HepG2 (cell line): ENCODE measurements at regions not wholly inside any gene's neighbourhood (a gene's known extent, or its start where the extent isn't known, plus 50 kb on each side); places are given as distances from the start of the nearest gene placed in this dataset.

Experiments
- ATF7-NPFF ChIP-seq: sonication (generic); formaldehyde crosslinking; IDR thresholded peaks from 2 replicates; pipeline ENCODE4 v1.8.1; 2023; ENCODE audit warnings: mild to moderate bottlenecking, low read depth, missing genetic modification reagents, moderate library complexity
- CHD4 ChIP-seq: fragments of 200-600 bp; sonication (generic); IDR thresholded peaks from 2 replicates; pipeline ENCODE4 v1.7.0; 2017; ENCODE audit warnings: mild to moderate bottlenecking, low read length, borderline replicate concordance
- GABPA ChIP-seq, 2 experiments: IDR thresholded peaks; 2 replicates each; pipeline ENCODE4 v1.6.1; 2011 to 2016; ENCODE audit warnings: low read depth in 2 of 2, low read length in 1 of 2, missing biosample characterization in 1 of 2, missing genetic modification characterization in 1 of 2
- LCORL ChIP-seq, 2 experiments: fragments of 450-650 bp in 1 of 2; sonication (generic) in 1 of 2; formaldehyde crosslinking in 1 of 2; IDR thresholded peaks; 2 replicates each; pipeline versions ENCODE4 v1.5.0 to v1.6.1; 2017 to 2020; ENCODE audit warnings: antibody characterized with exemption in 1 of 2, missing genetic modification reagents in 1 of 2
- MAFK ChIP-seq, 2 experiments: IDR thresholded peaks in 1 of 2; conservative IDR thresholded peaks in 1 of 2; 2 replicates each; pipeline ENCODE4 v1.6.1; 2011; ENCODE audit warnings: improper control_type of control experiment in 2 of 2, low read length in 2 of 2
- SATB2 ChIP-seq: sonication (generic); formaldehyde crosslinking; IDR thresholded peaks from 2 replicates; pipeline ENCODE4 v1.5.0; 2020; ENCODE audit warnings: missing genetic modification reagents
- ZNF230 ChIP-seq: sonication (generic); formaldehyde crosslinking; IDR thresholded peaks from 2 replicates; pipeline ENCODE4 v1.4.0; 2020; ENCODE audit warnings: mild to moderate bottlenecking, missing genetic modification reagents
- ZNF367 ChIP-seq: sonication (generic); formaldehyde crosslinking; IDR thresholded peaks from 2 replicates; pipeline ENCODE4 v1.4.0; 2020; ENCODE audit warnings: missing genetic modification reagents, borderline replicate concordance
- TF ChIP-seq, protein P1 (sequence below): sonication (generic); formaldehyde crosslinking; IDR thresholded peaks from 2 replicates; pipeline ENCODE4 v1.5.0; 2020; ENCODE audit warnings: mild to moderate bottlenecking, missing genetic modification reagents, moderate library complexity
- TF ChIP-seq, protein P2 (sequence below): sonication (generic); formaldehyde crosslinking; IDR thresholded peaks from 2 replicates; pipeline ENCODE4 v1.8.1; 2023; ENCODE audit warnings: missing genetic modification reagents, inconsistent platforms, borderline replicate concordance
- TF ChIP-seq, protein P3 (sequence below): sonication (generic); formaldehyde crosslinking; IDR thresholded peaks from 2 replicates; pipeline ENCODE4 v1.5.0; 2020; ENCODE audit warnings: missing genetic modification reagents

DNA sequence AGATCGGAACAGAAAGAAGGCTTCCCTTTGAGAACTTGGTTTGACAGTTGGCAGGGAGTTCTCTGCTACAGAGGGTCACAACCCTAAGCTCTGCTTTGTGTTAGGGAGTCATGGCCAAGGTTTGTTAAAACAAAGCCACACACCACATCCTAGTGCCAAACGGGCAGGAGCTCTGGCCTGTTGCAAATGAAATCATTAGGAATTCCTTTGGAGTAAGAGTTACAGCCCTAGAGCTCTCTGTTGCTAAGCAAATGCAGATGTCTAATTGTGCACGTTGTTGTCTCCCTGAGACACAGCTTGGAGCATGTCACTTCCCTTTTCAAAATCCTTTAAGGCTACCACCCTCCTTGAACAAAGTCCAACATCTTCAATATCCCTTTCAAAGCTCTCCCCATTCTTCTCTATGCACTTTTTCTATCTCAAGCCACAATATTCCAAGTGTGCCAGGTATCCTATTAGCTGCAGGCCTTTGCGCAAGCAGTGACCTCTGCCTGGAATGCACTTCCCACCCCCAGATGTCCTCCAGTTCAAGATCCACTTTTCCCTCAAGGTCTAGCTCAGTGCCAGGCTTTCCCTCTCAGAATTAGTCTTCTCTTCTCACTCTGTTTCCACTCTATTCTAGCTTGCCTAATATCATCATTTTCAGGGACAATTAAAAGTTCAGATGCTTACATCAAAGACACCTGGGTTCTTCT lies 253.7 kb upstream of the POU2AF2 start:
- TF ChIP-seq, protein P1, sequence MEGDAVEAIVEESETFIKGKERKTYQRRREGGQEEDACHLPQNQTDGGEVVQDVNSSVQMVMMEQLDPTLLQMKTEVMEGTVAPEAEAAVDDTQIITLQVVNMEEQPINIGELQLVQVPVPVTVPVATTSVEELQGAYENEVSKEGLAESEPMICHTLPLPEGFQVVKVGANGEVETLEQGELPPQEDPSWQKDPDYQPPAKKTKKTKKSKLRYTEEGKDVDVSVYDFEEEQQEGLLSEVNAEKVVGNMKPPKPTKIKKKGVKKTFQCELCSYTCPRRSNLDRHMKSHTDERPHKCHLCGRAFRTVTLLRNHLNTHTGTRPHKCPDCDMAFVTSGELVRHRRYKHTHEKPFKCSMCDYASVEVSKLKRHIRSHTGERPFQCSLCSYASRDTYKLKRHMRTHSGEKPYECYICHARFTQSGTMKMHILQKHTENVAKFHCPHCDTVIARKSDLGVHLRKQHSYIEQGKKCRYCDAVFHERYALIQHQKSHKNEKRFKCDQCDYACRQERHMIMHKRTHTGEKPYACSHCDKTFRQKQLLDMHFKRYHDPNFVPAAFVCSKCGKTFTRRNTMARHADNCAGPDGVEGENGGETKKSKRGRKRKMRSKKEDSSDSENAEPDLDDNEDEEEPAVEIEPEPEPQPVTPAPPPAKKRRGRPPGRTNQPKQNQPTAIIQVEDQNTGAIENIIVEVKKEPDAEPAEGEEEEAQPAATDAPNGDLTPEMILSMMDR (CRISPR knock-in tag), result no peak
- no peak for TF ChIP-seq CHD4
- TF ChIP-seq ZNF230 (CRISPR knock-in tag), result no peak
- TF ChIP-seq GABPA (IDR thresholded peaks at IDR 0.05; ENCODE audit: low read depth, low read length), result no peak
- TF ChIP-seq GABPA (CRISPR knock-in tag; IDR thresholded peaks at IDR 0.05; ENCODE audit: low read depth), result no peak
- TF ChIP-seq, protein P2, sequence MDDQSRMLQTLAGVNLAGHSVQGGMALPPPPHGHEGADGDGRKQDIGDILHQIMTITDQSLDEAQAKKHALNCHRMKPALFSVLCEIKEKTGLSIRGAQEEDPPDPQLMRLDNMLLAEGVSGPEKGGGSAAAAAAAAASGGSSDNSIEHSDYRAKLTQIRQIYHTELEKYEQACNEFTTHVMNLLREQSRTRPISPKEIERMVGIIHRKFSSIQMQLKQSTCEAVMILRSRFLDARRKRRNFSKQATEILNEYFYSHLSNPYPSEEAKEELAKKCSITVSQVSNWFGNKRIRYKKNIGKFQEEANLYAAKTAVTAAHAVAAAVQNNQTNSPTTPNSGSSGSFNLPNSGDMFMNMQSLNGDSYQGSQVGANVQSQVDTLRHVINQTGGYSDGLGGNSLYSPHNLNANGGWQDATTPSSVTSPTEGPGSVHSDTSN (CRISPR knock-in tag), result no peak
- no peak for TF ChIP-seq ZNF367
- TF ChIP-seq SATB2 (CRISPR knock-in tag), result no peak
- no peak for TF ChIP-seq MAFK (conservative IDR thresholded peaks at IDR 0.05 in 1 of 2, IDR thresholded peaks at IDR 0.05 in 1 of 2; ENCODE audit: low read length in 2 of 2)
- TF ChIP-seq ATF7-NPFF (CRISPR knock-in tag), result no peak
- TF ChIP-seq, protein P3, sequence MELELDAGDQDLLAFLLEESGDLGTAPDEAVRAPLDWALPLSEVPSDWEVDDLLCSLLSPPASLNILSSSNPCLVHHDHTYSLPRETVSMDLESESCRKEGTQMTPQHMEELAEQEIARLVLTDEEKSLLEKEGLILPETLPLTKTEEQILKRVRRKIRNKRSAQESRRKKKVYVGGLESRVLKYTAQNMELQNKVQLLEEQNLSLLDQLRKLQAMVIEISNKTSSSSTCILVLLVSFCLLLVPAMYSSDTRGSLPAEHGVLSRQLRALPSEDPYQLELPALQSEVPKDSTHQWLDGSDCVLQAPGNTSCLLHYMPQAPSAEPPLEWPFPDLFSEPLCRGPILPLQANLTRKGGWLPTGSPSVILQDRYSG (CRISPR knock-in tag), result no peak
- TF ChIP-seq LCORL (IDR thresholded peaks at IDR 0.05), result no peak
- TF ChIP-seq LCORL (CRISPR knock-in tag; IDR thresholded peaks at IDR 0.05), result no peak
